ENCODE measurements at regions not wholly inside any gene's neighbourhood (a gene's known extent, or its start where the extent isn't known, plus 50 kb on each side); places are given as distances from the start of the nearest gene placed in this dataset.
"Not testable (repeated sequence)": the region's sequence is repeated elsewhere in the genome, so short reads cannot be mapped to it uniquely, and the experiment has no call there.

GRCh38 chr2:192544371-192544955 lies 349.7 kb upstream of the TMEFF2 start:
- DNase-seq = no peak

DNA sequence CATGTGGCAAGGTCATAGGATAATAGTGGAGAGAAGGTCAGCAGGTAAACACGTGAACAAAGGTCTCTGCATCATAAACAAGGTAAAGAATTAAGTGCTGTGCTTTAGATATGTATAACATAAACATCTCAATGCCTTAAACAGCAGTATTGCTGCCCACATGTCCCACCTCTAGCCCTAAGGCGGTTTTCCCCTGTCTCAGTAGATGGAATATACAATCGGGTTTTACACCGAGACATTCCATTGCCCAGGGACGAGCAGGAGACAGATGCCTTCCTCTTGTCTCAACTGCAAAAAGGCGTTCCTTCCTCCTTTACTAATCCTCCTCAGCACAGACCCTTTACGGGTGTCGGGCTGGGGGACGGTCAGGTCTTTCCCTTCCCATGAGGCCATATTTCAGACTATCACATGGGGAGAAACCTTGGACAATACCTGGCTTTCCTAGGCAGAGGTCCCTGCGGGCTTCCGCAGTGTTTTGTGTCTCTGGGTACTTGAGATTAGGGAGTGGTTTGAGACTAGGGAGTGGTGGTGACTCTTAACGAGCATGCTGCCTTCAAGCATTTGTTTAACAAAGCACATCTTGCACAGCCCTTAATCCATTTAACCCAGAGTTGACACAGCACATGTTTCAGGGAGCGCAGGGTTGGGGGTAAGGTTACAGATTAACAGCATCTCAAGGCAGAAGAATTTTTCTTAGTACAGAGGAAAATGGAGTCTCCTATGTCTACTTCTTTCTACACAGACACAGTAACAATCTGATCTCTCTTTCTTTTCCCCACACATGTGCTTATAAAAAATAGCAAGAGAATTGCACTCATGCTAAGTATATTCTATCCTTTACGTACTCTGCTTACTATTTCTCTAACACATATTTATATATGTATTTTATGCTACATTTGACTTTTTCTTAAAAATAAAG lies 347.7 kb upstream of the TMEFF2 start:
- DNase-seq = not testable (repeated sequence)

GRCh38 chr2:192539306-192539705 lies 344.6 kb upstream of the TMEFF2 start:
- no peak for DNase-seq

- no peak for DNase-seq
Observed at GRCh38 chr2:192536922-192537624, 342.3 kb upstream of the TMEFF2 start.

- no peak for DNase-seq
Observed at GRCh38 chr2:192535956-192536921, 341.5 kb upstream of the TMEFF2 start.

DNA sequence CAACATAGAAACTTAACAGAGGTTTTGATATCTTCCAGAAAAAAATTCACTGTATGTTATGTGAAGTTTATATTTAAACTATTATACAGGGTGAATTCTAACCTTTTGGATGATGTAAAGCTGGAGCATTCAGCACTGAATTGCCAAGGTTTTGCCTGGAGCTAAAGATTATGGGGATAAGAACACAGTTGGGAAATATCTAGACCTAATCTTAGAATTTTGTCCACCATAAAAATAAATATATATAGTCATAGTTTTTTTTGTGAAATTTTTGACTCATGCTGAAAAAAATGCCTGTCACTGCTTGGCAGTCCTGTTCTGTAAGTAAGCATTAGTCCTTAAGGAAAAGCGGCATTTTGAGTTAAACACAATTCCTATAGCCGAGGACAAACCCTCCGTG lies 339.3 kb upstream of the TMEFF2 start:
- DNase-seq = no peak

GRCh38 chr2:192524642-192525251 lies 330.0 kb upstream of the TMEFF2 start:
- DNase-seq = not testable (repeated sequence)

- DNase-seq = not testable (repeated sequence)
Observed at GRCh38 chr2:192524214-192524613, 329.5 kb upstream of the TMEFF2 start.

DNA sequence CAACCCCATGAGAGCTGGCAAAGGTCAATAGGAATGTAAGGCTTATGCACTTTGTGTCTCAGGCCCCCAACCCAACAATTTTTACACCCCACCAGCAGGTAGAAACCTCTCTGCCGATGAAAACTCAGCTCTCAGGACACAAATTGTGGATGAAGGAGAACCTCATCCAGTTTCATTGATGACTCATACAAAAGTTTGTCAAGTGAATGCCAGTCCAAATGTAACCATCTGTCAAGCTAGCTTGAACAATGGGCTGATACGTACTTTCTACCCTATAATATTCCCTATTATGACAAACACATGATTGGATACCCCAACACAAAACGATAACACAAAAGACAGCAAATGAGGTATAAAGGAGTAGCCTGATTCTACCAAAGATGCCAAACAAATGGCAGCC lies 321.2 kb upstream of the TMEFF2 start:
- DNase-seq = no peak

GRCh38 chr2:192513575-192513974 lies 318.8 kb upstream of the TMEFF2 start:
- DNase-seq = no peak

DNA sequence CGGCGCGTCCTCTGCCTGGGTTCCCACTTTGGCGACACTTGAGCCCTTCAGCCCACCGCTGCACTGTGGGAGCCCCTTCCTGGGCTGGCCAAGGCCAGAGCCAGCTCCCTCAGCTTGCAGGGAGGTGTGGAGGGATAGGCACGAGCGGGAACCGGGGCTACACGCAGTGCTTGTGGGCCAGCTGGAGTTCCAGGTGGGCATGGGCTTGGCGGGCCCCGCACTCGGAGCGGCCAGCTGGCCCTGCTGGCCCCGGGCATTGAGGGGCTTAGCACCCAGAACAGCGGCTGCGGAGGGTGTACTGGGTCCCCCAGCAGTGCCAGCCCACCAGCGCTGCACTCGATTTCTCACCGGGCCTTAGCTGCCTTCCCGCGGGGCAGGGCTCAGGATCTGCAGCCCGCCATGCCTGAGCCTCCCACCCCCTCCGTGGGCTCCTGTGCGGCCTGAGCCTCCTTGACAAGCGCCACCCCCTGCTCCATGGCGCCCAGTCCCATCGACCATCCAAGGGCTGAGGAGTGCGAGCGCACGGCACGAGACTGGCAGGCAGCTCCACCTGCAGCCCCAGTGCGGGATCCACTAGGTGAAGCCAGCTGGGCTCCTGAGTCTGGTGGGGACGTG lies 313.2 kb upstream of the TMEFF2 start:
- DNase-seq = not testable (repeated sequence)

- no peak for DNase-seq
Observed at GRCh38 chr2:192500550-192501200, 305.9 kb upstream of the TMEFF2 start.

DNA sequence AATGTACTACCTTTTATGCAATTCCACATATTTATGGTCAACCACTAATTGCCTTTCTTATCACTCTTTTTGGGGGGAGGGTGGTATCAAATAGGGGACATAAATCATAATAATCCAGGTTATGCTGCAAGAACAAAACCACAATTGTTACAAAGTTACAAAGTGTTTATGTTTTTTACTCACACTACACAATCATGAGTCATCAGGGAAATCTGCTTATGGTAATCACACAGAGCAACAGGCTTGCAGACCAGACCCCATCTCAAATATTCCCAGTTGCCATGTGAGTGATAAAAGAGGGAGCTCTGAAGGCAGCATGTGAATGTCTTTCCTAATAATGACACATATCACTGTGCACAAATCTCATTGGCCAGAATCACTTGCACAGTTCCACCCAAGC lies 304.7 kb upstream of the TMEFF2 start:
- no peak for DNase-seq

DNA sequence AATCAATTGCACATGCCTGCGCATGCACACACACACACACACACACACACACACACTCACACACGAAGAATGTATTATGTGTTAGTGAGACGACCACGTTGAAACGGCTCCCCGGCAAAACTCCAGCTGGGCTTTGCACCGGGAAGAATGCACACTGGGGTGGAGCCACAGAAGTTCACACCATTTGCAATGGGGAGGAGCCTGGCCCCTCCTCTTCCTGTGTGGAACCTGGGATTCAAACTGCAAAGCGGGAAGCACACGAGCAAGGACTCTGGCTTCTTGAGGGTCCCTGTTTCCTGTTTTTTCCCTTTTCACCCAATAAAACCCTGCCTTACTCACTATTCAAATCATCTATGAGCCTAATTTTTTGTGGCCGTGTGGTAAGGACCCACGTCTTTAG lies 304.0 kb upstream of the TMEFF2 start:
- no peak for DNase-seq

- not testable (repeated sequence) for DNase-seq
Observed at GRCh38 chr2:192488158-192488557, 293.4 kb upstream of the TMEFF2 start.

- no peak for DNase-seq
Observed at GRCh38 chr2:192487636-192488035, 292.9 kb upstream of the TMEFF2 start.

- DNase-seq = no peak
Observed at GRCh38 chr2:192484903-192485302, 290.2 kb upstream of the TMEFF2 start.

DNA sequence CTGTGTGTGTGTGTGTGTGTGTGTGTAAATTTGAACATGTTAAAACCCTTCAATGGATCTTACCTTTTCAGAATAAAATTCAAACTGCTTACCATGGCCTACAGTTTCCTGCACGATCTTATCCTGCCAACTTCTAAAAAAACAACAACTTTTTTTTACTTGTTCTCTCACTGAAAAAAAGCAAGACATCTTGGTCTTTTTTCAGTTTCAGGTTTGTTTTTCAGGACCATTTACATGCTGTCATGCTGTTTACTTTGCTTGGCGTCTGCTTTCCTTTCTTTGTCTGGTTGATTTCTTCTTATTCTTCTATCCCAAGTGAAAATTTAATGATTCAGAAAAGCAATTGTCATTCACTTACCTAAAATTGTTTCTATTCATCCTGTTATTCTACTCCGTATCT lies 286.3 kb upstream of the TMEFF2 start:
- no peak for DNase-seq

DNA sequence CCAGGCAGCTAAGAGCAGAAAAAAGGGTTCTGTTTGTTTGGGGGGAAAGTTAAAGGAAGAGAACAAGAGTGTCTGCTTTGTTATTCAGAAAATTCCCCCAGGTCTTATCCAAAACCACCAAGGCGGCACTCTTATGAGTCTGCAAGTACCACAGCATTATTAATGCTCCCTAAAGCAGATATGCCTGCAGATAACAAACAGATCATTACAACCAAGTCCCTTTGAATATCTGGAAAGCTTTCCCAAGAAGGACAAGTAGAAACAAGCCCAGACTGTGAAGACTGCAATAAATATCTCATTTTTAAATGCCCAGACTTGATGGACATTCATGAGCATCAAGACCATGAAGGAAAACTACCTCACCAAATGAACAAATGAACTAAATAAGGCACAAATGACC lies 278.6 kb upstream of the TMEFF2 start:
- no peak for DNase-seq

DNA sequence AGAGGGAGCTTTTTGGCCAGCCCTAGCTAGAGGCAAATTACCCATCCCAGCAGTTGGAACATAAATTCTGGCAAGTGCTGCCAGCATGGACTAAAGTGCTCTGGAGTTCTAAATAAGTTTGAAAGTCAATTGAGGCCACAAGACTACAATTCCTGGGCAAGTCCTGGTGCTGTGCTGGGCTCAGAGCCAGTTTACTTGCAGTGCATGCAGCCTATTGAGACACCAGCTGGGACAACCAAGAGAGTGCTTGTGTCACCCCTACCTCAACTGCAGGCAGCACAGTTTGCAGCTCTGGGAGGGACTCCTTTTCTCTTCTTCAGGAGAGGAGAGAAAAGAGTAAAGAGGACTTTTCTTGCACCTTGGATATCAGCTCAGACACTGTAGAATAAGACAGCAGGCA lies 277.2 kb upstream of the TMEFF2 start:
- DNase-seq = no peak

- DNase-seq = no peak
Observed at GRCh38 chr2:192469612-192470011, 274.9 kb upstream of the TMEFF2 start.

Measured in effector CD4-positive, alpha-beta T cell (primary cell).